ENCODE measurements at regions not wholly inside any gene's neighbourhood (a gene's known extent, or its start where the extent isn't known, plus 50 kb on each side); places are given as distances from the start of the nearest gene placed in this dataset.

DNA sequence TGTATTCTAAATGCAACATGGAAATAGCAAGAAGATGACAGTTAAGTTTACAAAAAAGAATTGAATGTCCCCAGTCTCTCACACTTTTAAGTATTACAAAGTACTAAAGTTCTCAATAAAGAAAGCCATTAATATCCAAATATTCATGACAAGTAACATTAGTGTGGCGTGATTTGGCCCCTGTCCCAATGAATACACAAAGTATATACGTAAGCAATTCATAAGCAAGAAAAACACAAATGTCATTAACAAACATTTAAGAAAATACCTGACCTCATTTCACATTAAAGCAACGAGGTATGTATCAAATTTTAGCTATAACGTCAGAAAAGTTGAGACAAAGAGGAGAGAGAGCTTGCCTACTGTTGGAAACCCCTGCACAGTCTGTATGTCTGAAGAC, 241.9 kb upstream of the IRS2 start:
- H3K9me3 Mint-ChIP-seq (ENCODE audit: unreplicated experiment) = no peaks in the 10 kb centered on the region
- H3K4me1 Mint-ChIP-seq (ENCODE audit: low read depth, unreplicated experiment) = no peaks in the 10 kb centered on the region
- no peak overlapping the region for H3K4me3 ChIP-seq (ENCODE audit: low read depth, low read length)
- CTCF ChIA-PET = no interaction called here
- no peak overlapping the region for H3K27ac Mint-ChIP-seq (ENCODE audit: unreplicated experiment)
- H3K36me3 Mint-ChIP-seq (ENCODE audit: insufficient read depth, unreplicated experiment) = no peaks in the 10 kb centered on the region
- H3K27me3 Mint-ChIP-seq (ENCODE audit: insufficient read depth, unreplicated experiment) = no peaks in the 10 kb centered on the region
- no peak overlapping the region for H3K4me3 Mint-ChIP-seq (ENCODE audit: unreplicated experiment)
- TF ChIP-seq, protein P1, sequence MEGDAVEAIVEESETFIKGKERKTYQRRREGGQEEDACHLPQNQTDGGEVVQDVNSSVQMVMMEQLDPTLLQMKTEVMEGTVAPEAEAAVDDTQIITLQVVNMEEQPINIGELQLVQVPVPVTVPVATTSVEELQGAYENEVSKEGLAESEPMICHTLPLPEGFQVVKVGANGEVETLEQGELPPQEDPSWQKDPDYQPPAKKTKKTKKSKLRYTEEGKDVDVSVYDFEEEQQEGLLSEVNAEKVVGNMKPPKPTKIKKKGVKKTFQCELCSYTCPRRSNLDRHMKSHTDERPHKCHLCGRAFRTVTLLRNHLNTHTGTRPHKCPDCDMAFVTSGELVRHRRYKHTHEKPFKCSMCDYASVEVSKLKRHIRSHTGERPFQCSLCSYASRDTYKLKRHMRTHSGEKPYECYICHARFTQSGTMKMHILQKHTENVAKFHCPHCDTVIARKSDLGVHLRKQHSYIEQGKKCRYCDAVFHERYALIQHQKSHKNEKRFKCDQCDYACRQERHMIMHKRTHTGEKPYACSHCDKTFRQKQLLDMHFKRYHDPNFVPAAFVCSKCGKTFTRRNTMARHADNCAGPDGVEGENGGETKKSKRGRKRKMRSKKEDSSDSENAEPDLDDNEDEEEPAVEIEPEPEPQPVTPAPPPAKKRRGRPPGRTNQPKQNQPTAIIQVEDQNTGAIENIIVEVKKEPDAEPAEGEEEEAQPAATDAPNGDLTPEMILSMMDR (IDR thresholded peaks at IDR 0.05; ENCODE audit: insufficient read depth in 1 of 2, low read depth in 1 of 2, low read length in 1 of 2, severe bottlenecking in 1 of 2, unreplicated experiment in 1 of 2) = no peak
- no peaks in the 10 kb centered on the region for H3K36me3 ChIP-seq (ENCODE audit: control insufficient read depth, insufficient read depth, low read length)
- H3K9me3 ChIP-seq = no peaks in the 10 kb centered on the region
- POLR2A ChIA-PET = no interaction called here
- no peaks in the 10 kb centered on the region for H3K27me3 ChIP-seq (replicated peaks; ENCODE audit: control insufficient read depth, insufficient read depth, low read length)
- intact Hi-C loops (cut with micrococcal nuclease; ENCODE audit: unreplicated experiment) = no loop called here
- no peak for DNase-seq
- BruUV-seq (replicated peaks) = no TSS peak
- no peaks in the 10 kb centered on the region for H3K4me1 ChIP-seq

DNA sequence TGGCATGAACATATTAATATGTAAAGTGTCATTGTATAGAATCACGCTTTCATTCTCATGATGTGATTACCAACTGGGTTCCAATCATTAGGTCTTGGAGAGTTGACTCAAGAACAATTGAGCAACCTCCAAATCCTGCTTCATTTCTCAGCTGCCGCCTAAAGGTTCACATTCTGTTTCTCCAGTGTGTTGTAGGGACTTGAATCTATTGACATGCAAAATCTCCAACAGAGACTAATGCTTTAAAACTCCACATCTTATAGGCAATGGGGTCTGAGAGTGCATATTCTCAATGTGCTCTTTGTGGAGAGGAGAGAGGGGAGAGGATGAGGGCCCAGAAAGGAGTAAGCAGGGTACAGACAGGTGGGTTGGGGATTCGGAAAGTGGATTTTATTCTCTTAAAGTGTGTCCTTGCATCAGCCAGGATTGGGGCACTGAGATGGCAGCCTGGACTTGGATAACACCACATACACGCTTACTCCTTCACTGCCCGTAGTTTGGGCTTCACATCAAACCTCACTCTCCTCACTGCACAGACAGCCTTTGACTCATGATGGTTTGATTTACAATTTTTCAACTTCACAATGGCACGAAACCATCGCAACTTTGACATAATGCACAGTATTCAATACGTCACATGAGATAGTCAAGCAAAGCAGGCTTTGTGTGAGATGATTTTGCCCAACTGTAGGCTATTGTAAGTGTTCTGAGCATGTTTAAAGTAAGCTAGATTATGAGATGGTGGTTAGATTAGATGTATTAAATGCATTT, 241.3 kb upstream of the IRS2 start:
- Histone ChIP-seq H3K27me3 (replicated peaks; ENCODE audit: control insufficient read depth, insufficient read depth, low read length) (no peaks in the 10 kb centered on the region), H3K4me3 (ENCODE audit: low read depth, low read length) (no peak overlapping the region), H3K36me3 (ENCODE audit: control insufficient read depth, insufficient read depth, low read length) (no peaks in the 10 kb centered on the region), H3K9me3 (no peaks in the 10 kb centered on the region), H3K4me1 (no peaks in the 10 kb centered on the region)
- Mint-ChIP-seq H3K27ac (ENCODE audit: unreplicated experiment) (no peak overlapping the region), H3K4me3 (ENCODE audit: unreplicated experiment) (no peak overlapping the region), H3K36me3 (ENCODE audit: insufficient read depth, unreplicated experiment) (no peaks in the 10 kb centered on the region), H3K27me3 (ENCODE audit: insufficient read depth, unreplicated experiment) (no peaks in the 10 kb centered on the region), H3K4me1 (ENCODE audit: low read depth, unreplicated experiment) (no peaks in the 10 kb centered on the region), H3K9me3 (ENCODE audit: unreplicated experiment) (no peaks in the 10 kb centered on the region)
- ChIA-PET CTCF (no interaction called here), POLR2A (no interaction called here)
- DNase-seq = no peak
- no TSS peak for BruUV-seq (replicated peaks)
- TF ChIP-seq, protein P1 (IDR thresholded peaks at IDR 0.05; ENCODE audit: insufficient read depth in 1 of 2, low read depth in 1 of 2, low read length in 1 of 2, severe bottlenecking in 1 of 2, unreplicated experiment in 1 of 2) = no peak
- intact Hi-C loops (cut with micrococcal nuclease; ENCODE audit: unreplicated experiment) = no loop called here

DNA sequence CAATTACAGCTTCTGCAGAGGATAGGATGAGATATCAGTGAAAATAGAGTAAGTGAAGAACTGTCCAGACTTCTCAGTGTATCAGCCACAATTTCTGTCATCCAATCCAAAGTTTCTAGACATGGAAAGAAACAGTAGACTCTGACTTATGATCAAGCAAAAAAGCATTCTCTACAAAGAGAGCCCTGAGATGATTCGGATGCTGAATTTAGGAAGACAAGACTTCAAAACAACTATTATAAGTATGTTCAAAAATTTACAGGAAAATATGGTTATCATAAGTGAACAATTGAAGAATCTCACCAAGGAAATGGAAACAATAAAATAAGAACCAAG, 238.2 kb upstream of the IRS2 start:
- Histone ChIP-seq H3K4me1 (no peaks in the 10 kb centered on the region), H3K27me3 (replicated peaks; ENCODE audit: control insufficient read depth, insufficient read depth, low read length) (no peaks in the 10 kb centered on the region), H3K4me3 (ENCODE audit: low read depth, low read length) (no peak overlapping the region), H3K9me3 (no peaks in the 10 kb centered on the region), H3K36me3 (ENCODE audit: control insufficient read depth, insufficient read depth, low read length) (no peaks in the 10 kb centered on the region)
- H3K9me3 Mint-ChIP-seq (ENCODE audit: unreplicated experiment) = peaks cover 12% of the 10 kb centered on the region
- no peak for DNase-seq
- TF ChIP-seq, protein P1 (IDR thresholded peaks at IDR 0.05; ENCODE audit: insufficient read depth in 1 of 2, low read depth in 1 of 2, low read length in 1 of 2, severe bottlenecking in 1 of 2, unreplicated experiment in 1 of 2) = no peak
- H3K27me3 Mint-ChIP-seq (ENCODE audit: insufficient read depth, unreplicated experiment) = no peaks in the 10 kb centered on the region
- intact Hi-C loops (cut with micrococcal nuclease; ENCODE audit: unreplicated experiment) = no loop called here
- H3K36me3 Mint-ChIP-seq (ENCODE audit: insufficient read depth, unreplicated experiment) = no peaks in the 10 kb centered on the region
- POLR2A ChIA-PET = no interaction called here
- no TSS peak for BruUV-seq (replicated peaks)
- H3K4me3 Mint-ChIP-seq (ENCODE audit: unreplicated experiment) = no peak overlapping the region
- H3K27ac Mint-ChIP-seq (ENCODE audit: unreplicated experiment) = no peak overlapping the region
- CTCF ChIA-PET = no interaction called here
- no peaks in the 10 kb centered on the region for H3K4me1 Mint-ChIP-seq (ENCODE audit: low read depth, unreplicated experiment)
